Lower leg skin (tissue), 4 donors: ENCODE measurements at regions not wholly inside any gene's neighbourhood (a gene's known extent, or its start where the extent isn't known, plus 50 kb on each side); places are given as distances from the start of the nearest gene placed in this dataset.

Experiments used
- DNase-seq, 2 donors: peaks; one replicate each; pipeline ENCODE4 v3.0.0-alpha.2; 2019; ENCODE audit warnings: low spot score in 2 of 2
- H3K4me3 ChIP-seq: fragments of 200-600 bp; sonication (generic); 2 replicates; pipeline ENCODE4 v1.5.1; 2017; ENCODE audit warnings: mild to moderate bottlenecking, low read depth; ENCODE audit not compliant: poor library complexity, severe bottlenecking
- CTCF ChIP-seq, 3 donors: fragments of 450-650 bp; IDR thresholded peaks; one replicate each; pipeline ENCODE4 v1.5.1; 2016; ENCODE audit warnings: antibody characterized with exemption in 3 of 3, mild to moderate bottlenecking in 3 of 3, moderate library complexity in 2 of 3
- POLR2A ChIP-seq, 2 donors: fragments of 450-650 bp; IDR thresholded peaks; one replicate each; pipeline ENCODE4 v1.6.1; 2016 to 2017; ENCODE audit warnings: antibody characterized with exemption in 2 of 2, mild to moderate bottlenecking in 1 of 2, moderate library complexity in 1 of 2
- WGBS, 2 donors: methylation state at CpG; one replicate each; pipeline ENCODE4 v1.1.5; 2018; 5-methylcytosine and 5-hydroxymethylcytosine counted together
- intact Hi-C: fragments of 100-400 bp; cut with DNase I; formaldehyde crosslinking; loops from one replicate; pipeline ENCODE4 v1.15.0; 2023; ENCODE audit warnings: low total_unique reads

GRCh38 chr2:172205292-172205691 is 102.6 kb upstream of the DLX2 start:
- intact Hi-C loops = no loop called here
- WGBS, 2 donors = 70 to 96% methylated on average over 4 of the region's 4 CpGs
- DNase-seq = peak in 1 of 2 donors; percentile 54
- TF ChIP-seq CTCF (IDR thresholded peaks at IDR 0.05) = no peak
- TF ChIP-seq POLR2A (IDR thresholded peaks at IDR 0.05) = no peak
- no peak overlapping the region for H3K4me3 ChIP-seq

GRCh38 chr2:172207911-172208310 is 105.2 kb upstream of the DLX2 start:
- 85 to 87% methylated on average over 5 of the region's 5 CpGs for WGBS, 2 donors
- no peak for TF ChIP-seq POLR2A (IDR thresholded peaks at IDR 0.05)
- no peak for TF ChIP-seq CTCF (IDR thresholded peaks at IDR 0.05)

GRCh38 chr2:172208791-172209325 is 106.2 kb upstream of the DLX2 start:
- intact Hi-C loops = no loop called here
- TF ChIP-seq POLR2A (IDR thresholded peaks at IDR 0.05) (no peak), CTCF (IDR thresholded peaks at IDR 0.05) (no peak)
- no peak overlapping the region for H3K4me3 ChIP-seq
- 50 to 51% methylated on average over 6 of the region's 6 CpGs for WGBS, 2 donors
- no peak for DNase-seq

More at GRCh38 chr2:172207911-172208310, 105.2 kb upstream of the DLX2 start:
- intact Hi-C loops = no loop called here
- H3K4me3 ChIP-seq = no peak overlapping the region
- no peak for DNase-seq

- H3K4me3 ChIP-seq = no peak overlapping the region
- intact Hi-C loops = no loop called here
Measured at GRCh38 chr2:172210599-172210998, 107.9 kb upstream of the DLX2 start.

GRCh38 chr2:172211512-172211911 is 108.8 kb upstream of the DLX2 start:
- TF ChIP-seq CTCF (IDR thresholded peaks at IDR 0.05) (no peak), POLR2A (IDR thresholded peaks at IDR 0.05) (no peak)

More at GRCh38 chr2:172210599-172210998, 107.9 kb upstream of the DLX2 start:
- TF ChIP-seq POLR2A (IDR thresholded peaks at IDR 0.05) = no peak
- no peak for TF ChIP-seq CTCF (IDR thresholded peaks at IDR 0.05)
- DNase-seq = no peak

More at GRCh38 chr2:172211512-172211911, 108.8 kb upstream of the DLX2 start:
- no peak overlapping the region for H3K4me3 ChIP-seq
- intact Hi-C loops = no loop called here
- 52 to 90% methylated on average over 5 of the region's 5 CpGs for WGBS, 2 donors
- DNase-seq = peak in 1 of 2 donors; percentile 34
